PC-3 (cell line): ENCODE measurements at regions not wholly inside any gene's neighbourhood (a gene's known extent, or its start where the extent isn't known, plus 50 kb on each side); places are given as distances from the start of the nearest gene placed in this dataset.

Experiments
- EZH2 ChIP-seq: fragments of 300-600 bp; sonication (generic); IDR thresholded peaks from one replicate; pipeline ENCODE4 v1.6.1; 2017; ENCODE audit warnings: antibody characterized with exemption, mild to moderate bottlenecking, low read length; ENCODE audit not compliant: unreplicated experiment
- EZH2phosphoT487 ChIP-seq: fragments of 300-600 bp; sonication (generic); IDR thresholded peaks from 2 replicates; pipeline ENCODE4 v1.6.1; 2018; ENCODE audit warnings: mild to moderate bottlenecking, antibody characterized with exemption, low read length, borderline replicate concordance
- TF ChIP-seq, protein P1 (sequence below): fragments of 300-600 bp; sonication (generic); conservative IDR thresholded peaks from 2 replicates; pipeline ENCODE4 v1.5.1; 2017; ENCODE audit warnings: antibody characterized with exemption, low read depth, mild to moderate bottlenecking, low read length

DNA sequence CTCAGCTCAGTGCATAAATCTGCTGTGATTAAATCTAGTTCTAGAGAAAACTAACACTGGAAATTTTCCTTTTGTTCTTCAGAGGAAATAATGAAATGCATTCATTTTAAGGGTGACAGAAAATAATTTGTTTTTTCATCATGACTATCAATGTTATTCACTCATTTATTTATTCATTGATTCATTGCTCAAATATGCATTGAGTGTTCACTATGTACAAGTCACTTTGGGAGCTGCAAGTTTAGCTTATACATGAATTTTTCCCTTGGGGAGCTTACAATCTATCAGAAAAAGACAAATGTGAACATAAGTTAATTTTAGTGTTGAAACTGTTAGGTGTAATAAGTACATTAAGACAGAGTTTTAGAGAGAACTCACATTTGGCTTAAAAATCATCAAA lies 897.8 kb downstream of the CENPC start:
- TF ChIP-seq EZH2 (no peak), EZH2phosphoT487 (no peak)
- TF ChIP-seq, protein P1, sequence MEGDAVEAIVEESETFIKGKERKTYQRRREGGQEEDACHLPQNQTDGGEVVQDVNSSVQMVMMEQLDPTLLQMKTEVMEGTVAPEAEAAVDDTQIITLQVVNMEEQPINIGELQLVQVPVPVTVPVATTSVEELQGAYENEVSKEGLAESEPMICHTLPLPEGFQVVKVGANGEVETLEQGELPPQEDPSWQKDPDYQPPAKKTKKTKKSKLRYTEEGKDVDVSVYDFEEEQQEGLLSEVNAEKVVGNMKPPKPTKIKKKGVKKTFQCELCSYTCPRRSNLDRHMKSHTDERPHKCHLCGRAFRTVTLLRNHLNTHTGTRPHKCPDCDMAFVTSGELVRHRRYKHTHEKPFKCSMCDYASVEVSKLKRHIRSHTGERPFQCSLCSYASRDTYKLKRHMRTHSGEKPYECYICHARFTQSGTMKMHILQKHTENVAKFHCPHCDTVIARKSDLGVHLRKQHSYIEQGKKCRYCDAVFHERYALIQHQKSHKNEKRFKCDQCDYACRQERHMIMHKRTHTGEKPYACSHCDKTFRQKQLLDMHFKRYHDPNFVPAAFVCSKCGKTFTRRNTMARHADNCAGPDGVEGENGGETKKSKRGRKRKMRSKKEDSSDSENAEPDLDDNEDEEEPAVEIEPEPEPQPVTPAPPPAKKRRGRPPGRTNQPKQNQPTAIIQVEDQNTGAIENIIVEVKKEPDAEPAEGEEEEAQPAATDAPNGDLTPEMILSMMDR: no peak
